Breast epithelium (tissue), 3 donors: ENCODE measurements at regions not wholly inside any gene's neighbourhood (a gene's known extent, or its start where the extent isn't known, plus 50 kb on each side); places are given as distances from the start of the nearest gene placed in this dataset.

Source experiments
- CTCF ChIP-seq, 3 donors: fragments of 450-650 bp; IDR thresholded peaks; one replicate each; pipeline ENCODE4 v1.5.1; 2016 to 2017; ENCODE audit warnings: antibody characterized with exemption in 3 of 3, mild to moderate bottlenecking in 3 of 3, moderate library complexity in 3 of 3
- POLR2A ChIP-seq: fragments of 450-650 bp; IDR thresholded peaks from one replicate; pipeline ENCODE4 v1.6.1; 2016; ENCODE audit warnings: antibody characterized with exemption, mild to moderate bottlenecking, moderate library complexity
- POLR2AphosphoS5 ChIP-seq, 3 donors: sonication (generic); formaldehyde crosslinking; IDR thresholded peaks; one replicate each; pipeline ENCODE4 v1.6.1; 2017; ENCODE audit warnings: antibody characterized with exemption in 3 of 3

GRCh38 chr5:125393221-125393815 lies 646.9 kb upstream of the ZNF608 start:
- no peak for TF ChIP-seq CTCF (IDR thresholded peaks at IDR 0.05)
- no peak for TF ChIP-seq POLR2A
- no peak for TF ChIP-seq POLR2AphosphoS5 (IDR thresholded peaks at IDR 0.05)
